ENCODE measurements at regions not wholly inside any gene's neighbourhood (a gene's known extent, or its start where the extent isn't known, plus 50 kb on each side); places are given as distances from the start of the nearest gene placed in this dataset.

GRCh38 chr6:4571011-4571410, 205.2 kb upstream of the CDYL start:
- no peak for TF ChIP-seq CTCF (conservative IDR thresholded peaks at IDR 0.05; ENCODE audit: low read depth, low read length)
- no peak for TF ChIP-seq EZH2phosphoT487 (IDR thresholded peaks at IDR 0.05; ENCODE audit: borderline replicate concordance, low read length)
- no peak for TF ChIP-seq EZH2 (IDR thresholded peaks at IDR 0.05; ENCODE audit: low read length, unreplicated experiment)
